Tibial artery (tissue), 4 donors: ENCODE measurements at regions not wholly inside any gene's neighbourhood (a gene's known extent, or its start where the extent isn't known, plus 50 kb on each side); places are given as distances from the start of the nearest gene placed in this dataset.
"Not testable (repeated sequence)": the region's sequence is repeated elsewhere in the genome, so short reads cannot be mapped to it uniquely, and the experiment has no call there.

Experiments
- DNase-seq, 2 donors: peaks; one replicate each; pipeline ENCODE4 v3.0.0-alpha.2; 2019
- H3K27ac ChIP-seq, 2 donors: fragments of 200-600 bp; sonication (generic) in 1 of 2; 1 replicate in 1 of 2; 2 replicates in 1 of 2; pipeline ENCODE4 v1.5.1; 2018 to 2019; ENCODE audit warnings: mild to moderate bottlenecking in 1 of 2
- H3K27me3 ChIP-seq, 2 donors: fragments of 200-600 bp; sonication (generic) in 1 of 2; one replicate each; pipeline versions ENCODE4 v1.5.1 to v1.6.0; 2016 to 2019
- H3K36me3 ChIP-seq, 3 donors: fragments of 200-600 bp; sonication (generic) in 2 of 3; one replicate each; pipeline ENCODE4 v1.5.1; 2016 to 2019; ENCODE audit warnings: mild to moderate bottlenecking in 2 of 3
- H3K4me1 ChIP-seq, 4 donors: fragments of 200-600 bp; sonication (generic) in 2 of 4; 1 replicate in 3 of 4; 2 replicates in 1 of 4; pipeline ENCODE4 v1.5.1; 2016 to 2019
- H3K4me3 ChIP-seq, 2 donors: fragments of 200-600 bp; sonication (generic) in 1 of 2; 1 replicate in 1 of 2; 2 replicates in 1 of 2; pipeline ENCODE4 v1.5.1; 2018 to 2019; ENCODE audit warnings: mild to moderate bottlenecking in 2 of 2
- H3K9me3 ChIP-seq, 3 donors: fragments of 200-600 bp; sonication (generic) in 1 of 3; one replicate each; pipeline ENCODE4 v1.5.1; 2016 to 2019
- CTCF ChIP-seq, 2 experiments: fragments of 200-600 bp in 1 of 2; fragments of 450-650 bp in 1 of 2; IDR thresholded peaks; one replicate each; pipeline ENCODE4 v1.5.1; 2017 to 2019; ENCODE audit warnings: antibody characterized with exemption in 2 of 2, mild to moderate bottlenecking in 1 of 2, moderate library complexity in 1 of 2
- intact Hi-C: fragments of 100-400 bp; cut with DNase I; formaldehyde crosslinking; loops from one replicate; pipeline ENCODE4 v1.15.0; 2023; ENCODE audit warnings: low total_unique reads

DNA sequence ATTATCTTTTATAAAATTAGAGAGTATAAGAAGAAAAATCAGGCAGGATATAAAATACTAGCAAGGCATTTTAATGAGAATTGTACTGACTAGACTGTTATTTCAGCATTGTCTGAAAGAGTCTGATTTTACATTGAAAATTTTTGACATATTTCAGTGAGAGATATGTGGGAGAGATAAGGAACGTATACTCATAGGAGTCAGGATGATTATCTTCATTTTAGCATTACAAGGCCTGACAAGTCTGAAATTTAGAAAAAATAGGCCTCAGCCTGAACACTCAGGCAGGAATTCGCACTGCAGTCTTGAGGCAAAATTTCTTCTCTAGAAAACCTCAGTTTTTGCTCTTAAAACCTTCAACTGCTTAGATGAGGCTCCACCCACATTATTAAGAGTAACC, 386.0 kb downstream of the HGF start:
- intact Hi-C loops: no loop called here
- no peak for DNase-seq
- no peak overlapping the region for H3K4me3 ChIP-seq
- TF ChIP-seq CTCF (IDR thresholded peaks at IDR 0.05): no peak
- no peaks in the 10 kb centered on the region for H3K27me3 ChIP-seq
- H3K4me1 ChIP-seq: no peaks in the 10 kb centered on the region
- H3K27ac ChIP-seq: no peak overlapping the region
- H3K36me3 ChIP-seq: no peaks in the 10 kb centered on the region
- no peaks in the 10 kb centered on the region for H3K9me3 ChIP-seq

DNA sequence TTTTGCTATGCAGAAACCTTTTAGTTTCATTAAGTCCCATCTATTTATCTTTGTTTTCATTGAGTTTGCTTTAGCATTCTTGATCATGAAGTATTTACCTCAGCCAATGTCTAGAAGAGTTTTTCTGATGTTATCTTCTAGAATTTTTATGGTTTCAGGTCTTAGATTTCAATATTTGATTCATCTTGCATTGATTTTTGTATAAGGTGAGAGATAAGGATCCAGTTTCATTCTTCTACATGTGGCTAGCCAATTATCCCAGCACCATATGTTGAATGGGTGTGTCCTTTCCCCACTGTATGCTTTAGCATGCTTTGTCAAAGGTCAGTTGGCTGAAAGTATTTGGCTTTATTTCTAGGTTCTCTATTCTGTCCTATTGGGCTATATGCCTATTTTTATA, 395.2 kb downstream of the HGF start:
- H3K27me3 ChIP-seq, DNase-seq, H3K27ac ChIP-seq, H3K9me3 ChIP-seq, H3K4me1 ChIP-seq, H3K4me3 ChIP-seq, H3K36me3 ChIP-seq, intact Hi-C loops: not testable (repeated sequence)

DNA sequence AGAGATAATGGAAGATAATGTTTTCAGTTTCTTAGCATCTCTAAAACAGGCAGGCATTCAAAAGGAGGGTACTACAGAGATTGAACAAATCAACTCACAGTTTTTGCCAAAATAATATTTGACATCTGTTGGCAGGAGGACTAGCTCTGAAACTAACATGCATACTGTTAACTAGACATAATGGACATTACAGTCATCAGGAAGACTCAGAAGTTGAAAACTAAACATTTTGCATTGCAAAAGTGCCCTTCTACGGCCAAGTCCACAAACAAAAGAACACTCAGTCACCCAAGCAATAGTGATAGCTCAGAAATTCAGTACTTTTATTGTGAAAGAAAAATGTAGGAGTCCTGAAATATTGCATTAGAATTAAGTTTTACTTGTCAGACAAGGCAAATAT, 399.0 kb downstream of the HGF start:
- DNase-seq: no peak
- intact Hi-C loops: no loop called here

GRCh38 chr7:81367326-81367931, 402.4 kb downstream of the HGF start:
- no peak overlapping the region for H3K4me3 ChIP-seq
- H3K9me3 ChIP-seq: no peaks in the 10 kb centered on the region
- no peaks in the 10 kb centered on the region for H3K4me1 ChIP-seq
- no peak for TF ChIP-seq CTCF (IDR thresholded peaks at IDR 0.05)
- H3K36me3 ChIP-seq: no peaks in the 10 kb centered on the region
- H3K27me3 ChIP-seq: no peaks in the 10 kb centered on the region
- peak in 1 of 2 donors; percentile 35 for DNase-seq
- H3K27ac ChIP-seq: no peak overlapping the region
- intact Hi-C loops: no loop called here

More for the DNA sequence above, 399.0 kb downstream of the HGF start:
- Histone ChIP-seq H3K27me3 (no peaks in the 10 kb centered on the region), H3K4me3 (no peak overlapping the region), H3K4me1 (no peaks in the 10 kb centered on the region), H3K27ac (no peak overlapping the region), H3K9me3 (no peaks in the 10 kb centered on the region), H3K36me3 (no peaks in the 10 kb centered on the region)
- TF ChIP-seq CTCF (IDR thresholded peaks at IDR 0.05): no peak

- Histone ChIP-seq H3K9me3 (no peaks in the 10 kb centered on the region), H3K36me3 (no peaks in the 10 kb centered on the region), H3K27ac (no peak overlapping the region), H3K4me1 (no peaks in the 10 kb centered on the region), H3K4me3 (no peak overlapping the region), H3K27me3 (no peaks in the 10 kb centered on the region)
- intact Hi-C loops: no loop called here
- TF ChIP-seq CTCF (IDR thresholded peaks at IDR 0.05): no peak
- no peak for DNase-seq
Measured at GRCh38 chr7:81366546-81366945, 403.3 kb downstream of the HGF start.

GRCh38 chr7:81361769-81362312, 408.0 kb downstream of the HGF start:
- Histone ChIP-seq H3K27me3 (no peaks in the 10 kb centered on the region), H3K9me3 (no peaks in the 10 kb centered on the region), H3K4me3 (no peak overlapping the region), H3K4me1 (no peaks in the 10 kb centered on the region), H3K36me3 (no peaks in the 10 kb centered on the region), H3K27ac (no peak overlapping the region)
- DNase-seq: no peak
- TF ChIP-seq CTCF (IDR thresholded peaks at IDR 0.05): no peak
- intact Hi-C loops: no loop called here
